B cell (primary cell): ENCODE measurements at regions not wholly inside any gene's neighbourhood (a gene's known extent, or its start where the extent isn't known, plus 50 kb on each side); places are given as distances from the start of the nearest gene placed in this dataset.

Source experiments
- ATAC-seq: fragments of 200-7000 bp; cut with Tn5 transposase; one replicate; pipeline ENCODE4 v1.10.0; 2021; ENCODE audit warnings: low read depth, mild to moderate bottlenecking, moderate number of reproducible peaks, moderate library complexity
- CTCF ChIA-PET: fragments of 350-600 bp; sonication (Branson Sonifier 250); formaldehyde crosslinking; loops from one replicate; lab custom pipeline; 2021; ENCODE audit warnings: antibody characterized with exemption, inconsistent platforms; lab: Charles Lee
- POLR2A ChIA-PET: fragments of 350-600 bp; sonication (Branson Sonifier 250); formaldehyde crosslinking; loops from one replicate; lab custom pipeline; 2021; ENCODE audit warnings: antibody characterized with exemption; lab: Charles Lee
- DNase-seq: peaks from one replicate; pipeline ENCODE4 v3.0.0; 2013
- H2AFZ ChIP-seq: 2 replicates; pipeline ENCODE4 v1.6.1; 2012; ENCODE audit warnings: mild to moderate bottlenecking, low read depth, low read length; ENCODE audit not compliant: insufficient read depth, poor library complexity, severe bottlenecking
- H3K27ac ChIP-seq, 2 donors: 1 replicate in 1 of 2; 2 replicates in 1 of 2; pipeline ENCODE4 v1.5.1; 2012 to 2013; ENCODE audit warnings: low read length in 2 of 2, mild to moderate bottlenecking in 2 of 2, moderate library complexity in 1 of 2
- H3K27me3 ChIP-seq, 4 experiments: fragments of 200-600 bp in 1 of 4; sonication (generic) in 1 of 4; replicated peaks in 1 of 4; 1 replicate in 2 of 4; 2 replicates in 2 of 4; pipeline versions ENCODE4 v1.6.1 to v1.7.0; 2013 to 2016; ENCODE audit warnings: low read length in 3 of 4, mild to moderate bottlenecking in 2 of 4, mixed read lengths in 1 of 4, moderate library complexity in 1 of 4; ENCODE audit not compliant: insufficient read depth in 4 of 4, control insufficient read depth in 3 of 4; ENCODE audit errors: control extremely low read depth in 1 of 4
- H3K36me3 ChIP-seq, 2 experiments: replicated peaks in 1 of 2; 1 replicate in 1 of 2; 2 replicates in 1 of 2; pipeline versions ENCODE4 v1.6.1 to v1.7.1; 2013; ENCODE audit warnings: low read length in 1 of 2; ENCODE audit not compliant: insufficient read depth in 2 of 2, control insufficient read depth in 1 of 2; ENCODE audit errors: control extremely low read depth in 1 of 2, extremely low read depth in 1 of 2
- H3K4me1 ChIP-seq, 2 donors: fragments of 200-600 bp in 1 of 2; sonication (generic) in 1 of 2; 1 replicate in 1 of 2; 2 replicates in 1 of 2; pipeline versions ENCODE4 v1.5.1 to v1.6.1; 2013 to 2017; ENCODE audit warnings: low read length in 2 of 2; ENCODE audit not compliant: control insufficient read depth in 2 of 2, insufficient read depth in 2 of 2
- H3K4me2 ChIP-seq: replicated peaks from 2 replicates; pipeline ENCODE3; 2012; ENCODE audit warnings: mild to moderate bottlenecking, low read depth, low read length; ENCODE audit not compliant: poor library complexity, severe bottlenecking
- H3K4me3 ChIP-seq, 5 experiments: fragments of 200-600 bp in 1 of 5; sonication (generic) in 1 of 5; 1 replicate in 3 of 5; 2 replicates in 2 of 5; pipeline versions ENCODE4 v1.5.1 to v1.7.0; 2011 to 2016; ENCODE audit warnings: low read length in 4 of 5, mild to moderate bottlenecking in 4 of 5, low read depth in 2 of 5, control low read depth in 1 of 5, moderate library complexity in 1 of 5; ENCODE audit not compliant: insufficient read depth in 1 of 5; ENCODE audit errors: control extremely low read depth in 1 of 5, extremely low read depth in 1 of 5
- H3K79me2 ChIP-seq: fragments of 200-600 bp; sonication (generic); one replicate; pipeline ENCODE4 v1.6.0; 2016; ENCODE audit warnings: low read length; ENCODE audit not compliant: control insufficient read depth, insufficient read depth
- H3K9ac ChIP-seq: fragments of 200-600 bp; sonication (generic); 2 replicates; pipeline ENCODE4 v1.6.1; 2017; ENCODE audit warnings: mild to moderate bottlenecking, low read length, moderate library complexity
- H3K9me3 ChIP-seq, 3 donors: one replicate each; pipeline versions ENCODE4 v1.6.1 to v1.7.1; 2013; ENCODE audit warnings: low read length in 2 of 3; ENCODE audit not compliant: control insufficient read depth in 2 of 3, insufficient read depth in 1 of 3; ENCODE audit errors: control extremely low read depth in 1 of 3
- H4K20me1 ChIP-seq: 2 replicates; pipeline ENCODE4 v1.6.0; 2012; ENCODE audit warnings: mild to moderate bottlenecking, low read length; ENCODE audit not compliant: insufficient read depth, control insufficient read depth, poor library complexity, severe bottlenecking
- H3K27ac Mint-ChIP-seq: one replicate; pipeline ENCODE4 v1.8.0; 2021; ENCODE audit warnings: mixed read lengths
- H3K27me3 Mint-ChIP-seq: one replicate; pipeline ENCODE4 v1.8.0; 2021; ENCODE audit warnings: mixed read lengths
- H3K4me1 Mint-ChIP-seq: one replicate; pipeline ENCODE4 v1.8.0; 2021; ENCODE audit warnings: mixed read lengths
- H3K4me3 Mint-ChIP-seq: one replicate; pipeline ENCODE4 v1.8.0; 2021; ENCODE audit warnings: mixed read lengths
- H3K9me3 Mint-ChIP-seq: one replicate; pipeline ENCODE4 v1.8.0; 2022; ENCODE audit warnings: mixed read lengths; ENCODE audit not compliant: insufficient read depth
- CTCF ChIP-seq: fragments of 200-600 bp; IDR thresholded peaks from one replicate; pipeline ENCODE4 v1.8.0; 2022; ENCODE audit warnings: antibody characterized with exemption, mild to moderate bottlenecking
- EZH2 ChIP-seq: IDR thresholded peaks from 2 replicates; pipeline ENCODE4 v1.6.1; 2012; ENCODE audit warnings: borderline replicate concordance, low read depth, mild to moderate bottlenecking, moderate library complexity, low read length; ENCODE audit not compliant: insufficient read depth, poor library complexity, severe bottlenecking
- WGBS: methylation state at CpG from one replicate; pipeline ENCODE4 v1.1.5; 2013; ENCODE audit warnings: missing lambda C conversion rate; ENCODE audit not compliant: insufficient coverage; 5-methylcytosine and 5-hydroxymethylcytosine counted together
- intact Hi-C: fragments of 100-400 bp; cut with micrococcal nuclease; formaldehyde crosslinking; loops from one replicate; pipeline ENCODE4 v1.10.0; 2022

- no peaks in the 10 kb centered on the region for H3K4me1 ChIP-seq
- peaks cover 13% of the 10 kb centered on the region for H3K27me3 Mint-ChIP-seq
- H3K4me3 Mint-ChIP-seq: no peak overlapping the region
These were observed 145.5 kb downstream of the ERMARD start for GRCh38 chr6:169896826-169897456.

More at GRCh38 chr6:169896826-169897456, 145.5 kb downstream of the ERMARD start:
- no peaks in the 10 kb centered on the region for H3K9me3 Mint-ChIP-seq
- 93% methylated on average over 17 of the region's 17 CpGs for WGBS
- Histone ChIP-seq H3K4me3 (no peak overlapping the region), H2AFZ (no peak overlapping the region), H3K4me2 (no peak overlapping the region), H4K20me1 (no peaks in the 10 kb centered on the region), H3K36me3 (no peaks in the 10 kb centered on the region), H3K9ac (no peak overlapping the region), H3K9me3 (peaks cover 0 to 39% (median 4%) of the 10 kb centered on the region in 3 donors), H3K27ac (no peak overlapping the region), H3K79me2 (no peaks in the 10 kb centered on the region), H3K27me3 (no peaks in the 10 kb centered on the region)
- no peak overlapping the region for H3K27ac Mint-ChIP-seq
- ChIA-PET POLR2A (no interaction called here), CTCF (no interaction called here)
- no peak for DNase-seq
- ATAC-seq: no peak
- intact Hi-C loops: no loop called here
- no peaks in the 10 kb centered on the region for H3K4me1 Mint-ChIP-seq
- TF ChIP-seq CTCF: no peak
- no peak for TF ChIP-seq EZH2
